Activated CD4-positive, alpha-beta T cell treated with anti-CD3 and anti-CD28 coated beads, Interleukin-10, Interleukin-2, amounts not matched to agents 100 ng/mL and 50 ng/mL, durations not matched to agents 16 hours and 8 hours (primary cell): ENCODE measurements at regions not wholly inside any gene's neighbourhood (a gene's known extent, or its start where the extent isn't known, plus 50 kb on each side); places are given as distances from the start of the nearest gene placed in this dataset.
"Not testable (repeated sequence)": the region's sequence is repeated elsewhere in the genome, so short reads cannot be mapped to it uniquely, and the experiment has no call there.

ENCODE experiments used
- DNase-seq: peaks from one replicate; pipeline ENCODE4 v3.0.0-alpha.2; 2020

- DNase-seq = not testable (repeated sequence)
Measured at GRCh38 chr20:57110121-57111027, 156.1 kb downstream of the BMP7 start.

- DNase-seq = no peak
Measured at GRCh38 chr20:57111028-57111373, 155.4 kb downstream of the BMP7 start.

- no peak for DNase-seq
Measured at GRCh38 chr20:57112448-57112847, 154.0 kb downstream of the BMP7 start.

- DNase-seq = no peak
Measured at GRCh38 chr20:57114290-57115005, 152.0 kb downstream of the BMP7 start.

- DNase-seq = no peak
Measured at GRCh38 chr20:57117296-57117695, 149.1 kb downstream of the BMP7 start.

GRCh38 chr20:57118107-57118769, 148.2 kb downstream of the BMP7 start:
- DNase-seq = no peak
